HG03432 (cell line): ENCODE measurements at regions not wholly inside any gene's neighbourhood (a gene's known extent, or its start where the extent isn't known, plus 50 kb on each side); places are given as distances from the start of the nearest gene placed in this dataset.

Experiments used
- ATAC-seq: cut with Tn5 transposase; IDR thresholded peaks from one replicate; pipeline ENCODE4 v1.9.1; 2021; ENCODE audit warnings: mild to moderate bottlenecking, moderate library complexity; ENCODE audit not compliant: unreplicated experiment

DNA sequence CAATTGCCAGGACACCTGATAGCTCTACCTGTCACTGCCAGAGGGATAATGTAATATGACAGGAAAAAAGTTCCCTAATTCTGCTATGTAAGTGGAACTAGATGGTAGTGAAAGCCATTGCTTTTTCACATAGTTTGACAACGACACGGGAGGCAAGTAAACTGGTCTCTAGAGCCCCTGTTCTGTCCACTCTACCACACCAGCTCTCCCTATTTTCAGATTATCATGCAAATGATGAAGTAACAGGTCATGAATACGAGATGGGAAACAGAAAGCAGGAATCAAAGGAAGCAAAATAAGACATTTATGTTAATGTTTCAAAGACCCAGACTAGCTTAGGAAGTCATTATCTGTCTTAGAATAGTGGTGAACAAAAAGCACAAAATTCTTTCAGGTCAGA, 56.2 kb downstream of the TAF11L14 start:
- ATAC-seq = no peak

- no peak for ATAC-seq
These were observed 57.5 kb downstream of the TAF11L14 start for GRCh38 chr5:17691762-17692161.

- no peak for ATAC-seq
These were observed 60.1 kb downstream of the TAF11L14 start for GRCh38 chr5:17694371-17694770.

DNA sequence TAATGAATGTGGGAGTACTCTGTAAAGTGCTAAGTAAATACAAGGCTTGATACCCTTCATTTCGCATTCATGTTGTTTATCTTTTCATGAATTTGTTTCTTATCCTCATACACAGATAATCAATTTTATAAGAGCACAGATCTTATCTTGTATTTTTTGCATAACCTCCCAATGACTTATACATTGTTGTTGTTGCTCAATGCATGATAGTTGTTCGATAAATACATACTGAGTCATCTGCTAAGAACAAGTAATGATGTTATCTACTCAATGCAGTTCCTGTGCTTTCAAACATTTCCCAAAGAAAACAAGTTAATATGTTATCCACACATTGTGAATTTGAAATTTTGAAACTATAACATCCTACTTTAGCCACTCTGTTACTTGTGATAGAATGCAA, 60.7 kb downstream of the TAF11L14 start:
- ATAC-seq = no peak

DNA sequence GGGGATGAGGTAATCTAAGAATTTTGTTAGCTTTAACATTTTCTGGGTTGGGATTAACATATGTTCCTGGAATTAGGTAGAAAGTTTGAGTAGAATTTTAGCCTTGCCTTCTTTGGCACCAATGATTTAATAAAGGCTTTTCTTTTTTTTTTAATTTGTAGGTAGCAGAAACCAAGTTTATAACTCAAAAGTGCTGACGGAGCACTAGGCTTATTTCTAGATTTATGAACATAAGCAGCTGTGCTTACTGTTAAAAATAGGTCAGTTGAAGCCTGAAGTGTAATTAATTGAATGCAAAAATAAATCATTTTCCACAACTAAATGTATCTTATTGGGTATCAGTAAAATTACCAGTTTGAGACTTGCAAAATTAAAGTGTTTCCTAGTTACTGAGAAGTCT, 62.4 kb downstream of the TAF11L14 start:
- no peak for ATAC-seq

DNA sequence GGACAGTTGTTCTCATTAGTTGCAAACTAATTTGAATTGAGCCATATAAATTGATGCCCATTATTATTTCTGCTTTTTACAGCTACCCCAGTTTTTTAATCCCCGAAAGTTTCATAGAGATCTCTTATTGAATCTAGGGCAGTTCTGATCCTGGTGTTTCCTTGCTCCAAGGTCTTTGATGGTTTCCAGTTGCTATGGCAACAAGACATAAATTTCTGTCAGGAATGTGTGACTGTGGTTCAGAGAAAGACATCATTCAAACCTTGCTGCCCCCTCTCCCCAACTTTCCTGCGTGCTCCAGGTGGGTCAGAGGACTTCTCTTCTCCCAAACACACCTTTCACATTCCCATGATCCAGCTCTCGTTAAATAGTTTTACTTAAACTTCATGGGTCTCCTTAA, 63.4 kb downstream of the TAF11L14 start:
- ATAC-seq = no peak

DNA sequence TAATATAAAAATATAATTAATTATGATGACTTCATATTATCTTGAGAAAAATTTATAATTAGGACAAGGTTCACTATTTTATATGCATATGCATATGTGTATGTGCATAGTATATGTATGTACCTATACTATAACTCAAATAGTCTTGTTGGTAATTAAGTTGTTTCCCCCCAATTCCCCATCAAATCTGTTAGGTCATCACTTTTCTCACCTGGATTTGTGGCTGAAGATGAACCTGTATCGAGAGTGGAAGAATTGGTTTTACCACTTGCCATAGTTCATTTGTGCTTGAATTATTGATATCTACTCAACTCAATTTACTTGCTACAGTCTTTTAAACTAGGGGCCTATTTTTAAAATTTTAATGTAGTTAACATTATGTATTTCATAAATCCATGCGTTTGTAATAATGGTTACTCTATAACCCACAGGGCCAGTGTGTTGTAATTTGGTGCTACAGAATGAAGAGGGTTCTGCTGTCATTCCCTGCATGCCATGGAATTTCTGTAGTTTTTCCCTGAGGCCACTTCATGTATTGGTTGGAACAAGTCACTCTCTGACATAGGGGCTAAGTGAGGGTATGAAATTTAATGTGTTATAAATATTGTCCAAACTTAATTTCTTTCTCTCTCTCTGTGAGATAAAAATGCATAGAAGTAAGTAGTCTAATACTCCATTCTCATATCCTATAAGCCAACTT, 74.9 kb downstream of the TAF11L14 start:
- no peak for ATAC-seq

DNA sequence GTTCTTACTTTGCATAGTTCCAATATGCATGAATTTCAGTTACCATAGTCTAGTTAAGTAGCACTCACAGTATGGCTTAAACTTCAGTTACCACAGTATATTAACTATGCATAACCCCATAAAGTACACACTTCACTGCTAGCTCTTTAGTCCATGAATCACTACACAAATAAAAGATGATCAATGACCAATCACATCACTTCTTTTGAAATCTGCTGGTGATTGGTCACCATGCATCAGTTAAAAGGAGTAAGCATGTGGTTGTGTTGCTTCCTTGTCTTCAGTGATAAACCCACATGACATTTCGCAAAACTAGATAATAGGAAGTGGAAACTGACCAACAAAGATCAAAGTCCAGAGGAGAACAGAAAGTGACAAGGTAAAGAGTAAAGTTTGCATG, 79.0 kb downstream of the TAF11L14 start:
- no peak for ATAC-seq

- no peak for ATAC-seq
These were observed 79.9 kb downstream of the TAF11L14 start for GRCh38 chr5:17714186-17714585.

DNA sequence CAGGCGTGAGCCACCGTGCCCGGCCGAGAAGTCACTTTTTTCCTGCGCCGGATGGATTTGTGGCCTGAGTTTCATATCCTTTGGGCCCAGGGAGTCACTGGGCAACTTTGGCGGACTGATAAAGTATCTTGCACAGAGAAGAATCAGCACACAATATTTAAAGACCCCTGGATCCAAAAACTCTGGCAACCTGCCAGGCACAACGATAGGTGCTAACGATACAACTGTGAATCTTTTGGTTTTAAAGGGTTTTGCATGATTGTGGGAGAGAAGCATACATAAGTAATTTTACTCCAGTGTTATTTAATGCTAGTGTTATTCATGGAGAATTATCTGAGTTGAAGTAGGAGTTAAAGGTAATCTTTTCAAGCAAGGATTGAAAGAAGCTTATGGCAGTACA, 85.3 kb downstream of the TAF11L14 start:
- ATAC-seq = no peak

- ATAC-seq = no peak
These were observed 85.8 kb downstream of the TAF11L14 start for GRCh38 chr5:17720071-17720470.

GRCh38 chr5:17723876-17724275, 89.6 kb downstream of the TAF11L14 start:
- ATAC-seq = no peak

- ATAC-seq = no peak
These were observed 92.8 kb downstream of the TAF11L14 start for GRCh38 chr5:17727098-17727497.

GRCh38 chr5:17730421-17730820, 96.2 kb downstream of the TAF11L14 start:
- ATAC-seq = no peak

DNA sequence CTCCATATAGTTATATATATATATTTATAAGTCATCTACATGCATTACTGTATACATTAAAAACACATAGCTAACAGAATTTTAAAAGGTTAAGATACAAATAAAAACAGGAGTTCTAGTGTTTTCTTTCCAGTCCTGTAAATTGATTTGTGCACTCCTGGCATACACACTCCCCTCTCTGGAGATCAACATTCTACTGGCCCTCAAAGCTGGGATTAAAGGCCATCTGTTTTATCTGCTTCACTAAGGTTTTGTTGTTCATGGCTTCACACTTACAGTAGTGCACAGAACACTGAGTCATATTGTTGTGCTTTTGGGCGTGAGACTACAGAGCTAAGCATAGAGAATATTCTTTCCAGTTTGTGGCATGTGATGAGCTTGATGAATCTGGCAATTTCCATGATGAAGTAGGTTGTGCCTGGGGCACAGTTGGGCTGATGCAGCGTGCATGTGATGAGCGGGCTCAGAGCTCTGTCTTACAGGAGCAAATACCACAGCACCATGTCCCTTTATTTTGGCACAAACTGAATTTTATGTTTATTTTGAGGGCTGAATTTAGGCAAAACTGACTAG, 98.2 kb downstream of the TAF11L14 start:
- ATAC-seq = no peak

GRCh38 chr5:17734011-17734410, 99.8 kb downstream of the TAF11L14 start:
- no peak for ATAC-seq

DNA sequence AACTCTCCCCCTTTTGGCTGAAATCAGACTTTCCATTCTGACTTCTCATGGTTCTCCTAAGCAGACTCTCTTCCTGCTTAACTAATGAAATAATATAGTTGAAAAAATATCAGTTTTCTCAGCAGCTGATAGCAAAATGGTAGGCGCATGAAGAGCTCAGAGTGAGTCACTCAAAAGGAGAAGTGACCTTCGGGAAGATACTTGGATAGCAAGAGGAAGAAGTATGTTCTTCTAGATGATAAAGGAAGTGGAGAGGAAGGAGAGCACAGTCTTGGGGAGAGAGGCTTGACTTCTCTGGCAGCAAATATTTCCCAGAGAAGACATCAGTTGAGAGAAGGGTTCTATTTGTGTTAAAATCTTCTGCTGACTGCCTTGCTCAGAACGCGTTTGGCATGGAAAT, 101.5 kb downstream of the TAF11L14 start:
- no peak for ATAC-seq

GRCh38 chr5:17737092-17737491, 102.8 kb downstream of the TAF11L14 start:
- no peak for ATAC-seq

GRCh38 chr5:17738446-17738845, 104.2 kb downstream of the TAF11L14 start:
- ATAC-seq = no peak

- ATAC-seq = no peak
These were observed 109.5 kb downstream of the TAF11L14 start for GRCh38 chr5:17743580-17744435.

GRCh38 chr5:17748201-17748600, 113.9 kb downstream of the TAF11L14 start:
- no peak for ATAC-seq

DNA sequence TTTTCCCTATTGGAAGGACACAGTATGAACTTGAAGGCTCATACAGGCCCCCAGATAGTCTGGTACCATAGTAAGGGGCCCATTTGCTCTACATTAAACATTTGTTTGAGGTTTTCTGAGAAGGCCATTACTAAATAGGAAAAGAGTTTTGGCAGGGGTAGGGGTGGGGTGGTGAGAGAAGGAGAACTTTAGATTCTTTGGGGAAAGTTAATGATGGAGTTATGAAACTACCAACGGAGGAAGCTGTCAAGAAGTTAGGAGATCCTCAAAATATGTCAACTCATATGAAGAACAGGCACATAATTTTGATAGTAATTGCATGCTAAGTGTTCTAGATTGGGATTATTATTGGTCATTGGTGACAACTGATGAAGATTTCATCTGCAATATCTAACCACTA, 114.7 kb downstream of the TAF11L14 start:
- ATAC-seq = no peak
